SKM-1 (cell line): ENCODE measurements at regions not wholly inside any gene's neighbourhood (a gene's known extent, or its start where the extent isn't known, plus 50 kb on each side); places are given as distances from the start of the nearest gene placed in this dataset.

Source experiments
- DNase-seq: peaks from one replicate; lab custom pipeline; 2025; ENCODE audit not compliant: unreplicated experiment; lab: John Stamatoyannopoulos, UW

DNA sequence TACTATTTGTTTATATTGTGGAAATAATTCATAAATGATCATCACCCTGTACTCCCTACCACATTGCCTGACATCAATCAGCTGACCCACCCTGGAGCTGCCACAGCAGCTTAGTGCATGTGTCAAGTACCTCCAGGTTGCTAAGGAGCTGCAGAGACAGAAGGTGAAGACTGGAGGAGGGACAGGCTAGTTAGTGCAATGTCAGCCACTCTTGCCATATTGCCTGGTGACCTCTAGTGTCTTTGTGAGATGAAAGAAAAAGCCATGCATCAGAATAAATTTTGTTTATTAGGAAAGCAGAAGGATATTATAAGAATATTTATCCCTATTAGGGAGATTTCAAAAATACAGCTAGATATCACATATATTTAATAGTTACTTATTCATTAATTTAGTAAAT, 243.9 kb upstream of the FAT4 start:
- no peak for DNase-seq

DNA sequence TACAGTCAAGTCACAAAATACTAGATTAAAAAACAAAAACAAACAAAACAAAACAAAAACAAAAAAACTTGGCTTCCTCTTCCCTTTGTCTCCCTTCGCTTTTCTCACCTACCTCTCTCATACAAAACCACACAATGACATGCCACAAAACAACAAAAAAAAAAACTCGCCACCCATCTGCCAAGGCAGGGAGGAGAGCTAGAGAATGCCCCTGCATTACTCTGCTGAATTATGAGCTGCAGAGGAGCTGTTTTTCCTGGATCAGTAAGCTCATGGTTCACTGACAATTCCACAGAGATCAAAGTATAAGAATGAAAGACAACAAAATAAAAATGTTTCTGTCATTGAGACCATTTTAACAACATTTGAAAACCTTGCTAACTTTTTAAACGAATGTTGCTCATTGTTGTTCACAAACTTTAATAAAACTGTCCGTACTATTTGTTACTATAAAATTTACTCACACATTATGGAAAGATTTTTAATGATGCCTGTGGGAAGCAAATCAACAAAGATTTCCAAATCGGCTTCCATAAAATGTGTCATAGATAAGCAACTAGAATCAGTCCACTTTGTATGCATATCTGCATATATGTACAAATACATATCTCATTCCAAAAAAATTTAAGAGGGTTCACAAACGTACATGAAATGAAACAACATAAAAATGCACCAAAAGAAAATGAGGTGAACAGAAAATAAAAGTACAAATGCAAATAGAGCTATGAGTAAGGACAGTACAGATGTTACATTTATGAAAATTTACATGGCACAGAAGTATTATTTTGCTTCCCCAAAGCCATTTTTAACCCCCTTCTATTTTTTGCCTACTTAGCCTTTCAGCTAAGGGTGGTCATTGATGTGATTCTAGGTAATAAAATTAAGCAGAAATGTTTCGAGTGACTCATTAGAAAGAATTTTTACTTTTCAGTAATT, 252.4 kb upstream of the FAT4 start:
- DNase-seq = no peak

DNA sequence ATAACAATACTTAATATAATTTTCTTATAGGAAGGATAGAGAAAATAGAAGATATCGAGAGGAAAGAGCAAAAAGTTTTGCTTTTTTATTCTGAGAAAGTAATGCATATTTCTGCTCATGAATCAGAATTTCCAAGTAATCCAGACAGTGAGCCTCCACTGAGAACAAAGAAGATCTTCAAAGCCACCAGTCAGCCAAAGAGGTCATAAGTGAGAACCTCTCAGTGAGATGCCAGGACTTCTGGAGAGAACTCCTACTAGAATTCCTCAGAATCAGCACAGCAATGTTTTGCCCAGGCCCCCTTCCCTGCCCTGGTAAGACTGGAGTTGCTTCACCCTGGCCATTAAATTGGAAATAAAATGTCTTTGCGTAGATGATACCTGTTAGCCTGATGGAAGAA, 254.4 kb upstream of the FAT4 start:
- DNase-seq = no peak

DNA sequence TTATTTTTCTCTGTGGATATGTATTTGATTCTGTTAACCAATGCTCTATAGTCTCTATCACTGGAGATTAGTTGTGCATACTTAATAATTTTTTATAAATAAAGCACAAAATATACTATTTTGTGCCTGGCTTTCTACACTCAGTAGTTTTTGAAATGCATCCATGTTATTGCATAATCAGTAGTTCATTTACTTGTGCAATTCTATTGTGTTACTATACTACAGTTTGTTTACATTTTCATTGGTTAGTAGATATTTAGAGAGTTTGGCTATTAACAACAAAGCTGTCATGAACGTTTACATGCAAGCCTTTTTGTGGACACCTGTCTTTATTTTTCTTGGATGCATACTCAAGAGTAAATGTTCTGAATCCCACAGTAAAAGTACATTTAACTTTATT, 265.0 kb upstream of the FAT4 start:
- DNase-seq = no peak

DNA sequence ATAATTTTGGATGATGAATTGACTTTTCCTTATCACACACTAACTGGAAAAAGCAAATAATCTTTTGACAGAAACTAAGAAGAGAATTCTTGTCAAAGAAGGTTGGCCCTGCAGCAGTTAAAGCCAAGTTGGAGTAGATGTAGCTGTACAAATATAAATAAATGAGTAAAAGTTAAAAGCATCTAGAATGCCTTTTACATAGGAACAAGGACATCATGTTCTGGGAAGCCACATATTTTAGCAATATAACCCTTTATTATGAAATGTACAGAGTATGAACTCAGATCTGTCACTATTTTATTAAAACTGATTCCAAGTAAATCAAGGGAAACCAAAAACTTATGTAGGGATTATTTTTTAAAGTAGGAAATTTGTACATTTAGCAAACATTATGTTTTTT, 269.4 kb upstream of the FAT4 start:
- no peak for DNase-seq

DNA sequence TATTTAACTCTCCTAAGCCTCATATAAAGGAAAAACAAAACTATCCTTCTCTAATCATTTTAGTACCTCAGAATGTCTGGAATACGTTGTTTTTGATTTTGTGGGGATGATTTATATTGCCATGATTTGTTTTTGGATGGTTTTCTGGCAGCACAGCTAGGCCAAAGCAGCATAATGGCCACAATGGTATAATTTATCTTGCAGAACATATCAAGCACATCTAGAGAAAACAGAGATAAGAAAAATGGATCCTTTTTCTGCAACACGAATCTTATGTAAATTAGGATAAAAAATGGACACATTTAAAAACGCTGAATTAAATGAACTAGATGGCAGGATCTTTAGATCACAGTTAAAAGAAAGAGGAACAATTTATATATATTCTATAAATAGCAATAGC, 269.9 kb upstream of the FAT4 start:
- DNase-seq = no peak

DNA sequence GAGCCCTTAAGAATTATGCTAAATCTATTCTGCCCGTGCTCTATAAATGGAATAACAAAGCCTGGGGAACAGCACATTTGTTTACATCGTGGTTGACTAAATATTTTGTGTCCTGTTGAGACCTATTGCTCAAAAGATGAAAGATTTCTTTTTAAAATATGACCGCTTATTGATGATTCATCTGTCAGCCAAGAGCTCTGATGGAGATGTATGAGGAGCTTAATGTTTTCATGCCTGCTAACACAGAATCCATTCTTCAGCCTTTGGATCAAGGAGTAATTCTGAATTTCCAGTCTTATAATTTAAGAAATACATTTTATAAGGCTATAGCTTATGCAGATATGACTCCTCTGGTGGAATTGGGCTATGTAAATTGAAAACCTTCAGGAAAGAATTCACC, 271.3 kb upstream of the FAT4 start:
- DNase-seq = no peak

DNA sequence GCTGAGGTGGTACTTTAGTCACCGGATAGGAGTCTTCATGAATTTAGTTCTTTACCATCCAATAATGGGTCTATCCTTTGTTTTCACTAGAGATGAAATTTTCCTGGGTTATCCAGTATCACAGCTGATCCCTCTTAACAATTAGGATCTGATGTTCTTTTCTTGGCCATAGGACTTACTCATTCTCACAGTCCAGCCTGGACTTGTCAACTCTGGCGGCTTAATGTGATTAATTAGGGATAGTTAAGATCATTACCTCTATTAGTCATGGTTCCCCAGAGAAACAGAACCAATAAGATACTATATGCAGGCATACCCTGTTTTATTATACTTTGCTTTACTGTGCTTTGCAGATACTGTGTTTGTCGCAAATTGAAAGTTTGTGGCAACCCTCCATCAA, 272.7 kb upstream of the FAT4 start:
- no peak for DNase-seq

DNA sequence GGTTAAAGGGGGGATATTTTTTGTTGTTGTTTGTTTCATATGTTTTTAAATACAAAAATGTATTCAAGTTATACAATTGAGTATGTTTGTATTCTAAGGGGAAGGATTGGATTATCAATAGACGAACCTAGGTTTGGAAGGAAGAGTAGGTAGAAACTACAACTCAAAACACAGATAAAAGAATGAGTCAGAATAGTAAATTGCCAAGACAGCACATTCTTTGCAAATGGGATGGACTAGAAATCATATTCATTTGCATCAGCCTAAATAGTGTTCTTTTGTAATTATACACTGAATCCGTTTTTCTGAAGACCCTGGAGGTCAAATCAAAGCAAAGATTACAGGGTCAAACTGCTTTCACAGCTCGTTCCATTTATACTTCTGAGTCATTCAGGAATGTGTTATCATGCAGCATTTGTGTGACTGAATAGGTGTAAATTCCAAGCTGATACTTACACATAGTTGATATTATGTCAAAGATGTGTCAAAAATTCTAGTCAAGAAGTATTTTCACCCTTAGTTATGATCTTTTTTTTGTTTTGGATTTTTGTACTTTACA, 273.3 kb upstream of the FAT4 start:
- no peak for DNase-seq

DNA sequence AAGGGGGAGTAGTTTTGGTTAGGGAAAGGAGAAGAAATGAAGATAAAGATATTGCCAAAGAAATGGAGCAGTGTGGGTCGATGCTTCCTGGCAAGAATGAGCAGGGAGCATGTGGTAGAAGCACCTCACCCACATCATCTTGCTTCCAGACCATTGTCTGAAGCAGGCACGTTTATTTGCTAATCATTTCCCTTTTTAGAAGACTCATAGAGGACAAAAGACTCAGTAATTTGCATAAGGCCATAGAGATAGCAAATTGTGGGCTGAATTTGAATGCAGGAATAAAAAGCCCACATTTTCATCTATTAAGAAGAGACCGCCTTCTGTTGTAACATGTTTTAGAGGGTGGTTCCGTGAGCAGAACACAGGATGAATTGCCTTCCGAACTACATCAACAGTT, 275.2 kb upstream of the FAT4 start:
- no peak for DNase-seq

DNA sequence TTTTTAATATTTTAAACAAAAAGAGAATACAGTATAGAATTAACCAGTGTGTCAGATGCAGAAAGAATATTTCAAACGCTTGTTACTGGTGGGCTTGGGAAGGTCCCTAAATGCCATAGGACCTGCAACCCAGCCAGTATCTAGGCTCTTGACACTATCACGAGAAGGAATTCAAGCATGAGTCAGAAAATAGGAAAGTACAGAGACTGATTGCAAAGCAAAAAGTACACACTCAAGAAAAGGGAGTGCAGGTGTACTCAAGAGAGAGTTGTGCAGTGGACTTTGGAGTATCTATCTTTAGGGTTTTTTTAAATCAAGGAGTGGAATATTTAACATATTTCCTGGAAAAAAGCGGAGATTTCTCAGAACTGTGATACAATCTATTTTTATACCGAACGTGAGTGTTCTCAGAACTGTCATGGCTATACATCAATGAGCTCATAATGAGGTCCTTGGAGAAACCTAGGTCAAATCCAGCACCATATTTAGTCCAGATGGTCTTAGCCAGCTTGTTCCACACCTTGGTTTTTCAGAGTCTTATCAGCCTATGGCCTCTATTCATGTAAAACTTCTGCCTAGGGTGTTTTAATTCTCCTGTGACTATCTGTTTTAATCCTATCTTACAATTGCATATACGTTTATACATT, 291.8 kb upstream of the FAT4 start:
- DNase-seq = no peak

DNA sequence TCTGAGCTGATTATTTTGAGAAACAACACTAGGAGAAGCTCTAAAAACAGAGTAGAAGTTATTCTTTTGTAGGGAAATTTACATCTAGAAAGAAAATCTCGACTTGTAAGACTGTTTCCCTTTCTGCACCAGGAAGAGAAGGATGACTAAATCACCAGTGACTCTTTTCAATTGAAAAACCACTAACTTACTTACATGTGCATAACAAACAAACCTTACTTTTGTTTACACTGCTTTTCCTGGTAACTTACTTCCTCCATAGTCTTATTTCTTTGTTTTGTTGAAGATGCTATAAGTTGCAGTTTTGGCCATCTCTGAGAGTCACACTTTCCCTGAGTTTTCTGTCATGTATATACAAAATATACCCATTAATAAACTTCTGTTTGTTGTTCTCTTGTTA, 293.6 kb upstream of the FAT4 start:
- DNase-seq = no peak

DNA sequence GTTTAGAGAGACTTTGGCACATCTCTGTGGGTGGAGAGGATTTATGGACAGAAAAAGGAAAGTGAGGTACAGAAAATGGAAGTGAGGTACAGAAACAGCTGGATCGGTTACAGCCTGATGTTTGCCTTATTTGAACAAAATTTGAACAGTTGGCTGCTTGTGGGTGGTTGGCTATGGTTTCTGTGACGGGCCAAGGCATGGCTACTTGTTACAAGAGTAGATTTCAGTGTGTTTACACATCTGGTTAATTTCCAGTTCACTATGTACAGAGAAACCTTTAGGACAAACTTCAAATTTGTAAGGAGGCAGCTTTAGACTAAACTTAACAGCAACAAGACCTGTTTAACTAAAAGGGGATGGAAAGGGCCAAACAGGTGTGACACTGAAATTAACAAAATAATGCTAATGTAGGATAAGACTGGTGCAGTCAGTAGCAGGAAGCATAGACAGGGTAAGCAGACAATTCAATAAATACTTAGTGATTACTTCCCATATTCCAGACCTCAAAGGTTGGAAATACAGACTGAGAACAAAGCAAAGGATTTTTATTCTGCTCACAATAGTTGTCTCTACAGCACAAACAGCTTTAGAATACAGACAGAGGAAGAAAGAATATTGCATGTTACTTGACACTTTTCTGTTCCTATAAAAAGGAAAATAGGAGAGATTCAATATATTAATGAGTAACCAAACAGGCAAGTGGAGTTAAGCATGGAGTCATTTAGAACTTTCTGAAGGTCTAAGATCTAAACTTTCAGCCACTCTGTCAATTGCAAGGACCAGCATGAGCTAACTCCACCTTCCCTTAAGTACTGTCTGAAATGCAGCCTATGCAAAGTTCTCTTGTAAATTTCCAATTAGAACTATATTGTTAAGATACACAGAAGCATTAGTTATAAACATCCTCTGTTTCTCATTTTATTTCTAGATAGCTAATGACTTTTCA, 294.4 kb upstream of the FAT4 start:
- no peak for DNase-seq

DNA sequence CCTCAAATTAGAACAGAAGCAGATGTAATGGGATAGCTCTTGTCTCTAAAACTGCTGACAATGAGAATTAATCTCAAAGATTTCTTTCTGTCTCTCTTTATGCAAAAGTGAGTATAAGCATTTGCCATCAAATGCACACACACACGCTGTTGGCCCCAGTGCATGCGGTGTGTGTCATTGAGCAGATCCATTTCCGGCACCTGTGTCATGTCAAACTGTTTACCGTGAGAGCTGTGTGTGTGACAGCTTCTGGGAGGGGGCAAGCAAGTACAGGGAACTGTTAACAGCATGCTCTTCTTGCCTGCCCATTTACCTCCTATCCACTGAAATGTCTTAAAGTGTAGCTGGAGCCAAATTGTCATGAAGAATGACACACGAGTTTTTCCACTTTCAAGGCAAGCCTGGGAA, 297.9 kb upstream of the FAT4 start:
- DNase-seq = no peak

DNA sequence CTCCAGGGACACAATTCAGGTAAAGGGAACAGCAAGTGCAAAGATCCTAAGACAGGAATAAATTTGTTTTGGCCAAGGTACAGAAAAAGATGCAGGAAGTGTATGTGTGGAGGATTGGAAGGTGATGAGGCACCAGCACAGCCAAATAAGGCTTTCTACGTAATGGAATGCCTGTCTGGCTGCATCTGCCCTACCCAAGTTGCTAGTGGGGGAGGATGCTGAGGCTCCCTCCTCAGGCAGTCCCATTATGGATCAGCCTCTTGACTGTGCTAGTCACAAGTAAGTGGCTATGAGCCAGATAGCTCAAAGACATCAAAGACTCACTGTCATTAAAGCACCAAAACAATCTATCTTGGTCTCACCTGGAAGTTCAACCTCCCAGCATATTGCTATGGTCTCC, 300.9 kb upstream of the FAT4 start:
- no peak for DNase-seq

DNA sequence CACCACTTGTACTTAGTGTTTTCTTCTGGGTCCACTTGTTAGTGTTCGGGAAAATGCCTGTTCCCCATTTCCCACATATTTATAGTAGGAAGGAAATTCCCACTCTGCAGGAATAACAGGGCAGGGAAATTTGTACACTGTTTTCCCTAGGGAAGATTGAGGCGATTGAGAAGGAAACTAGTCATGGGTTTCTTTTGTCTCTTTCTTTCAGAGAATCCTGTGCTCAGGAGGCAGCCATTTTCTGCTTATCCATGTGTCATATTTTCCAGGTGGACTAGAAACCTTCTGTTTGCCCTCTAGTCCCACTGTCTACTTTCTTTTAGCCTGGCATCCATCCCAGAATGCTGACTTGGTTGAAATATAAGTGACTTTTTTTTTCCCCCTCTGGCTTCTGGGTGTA, 299.1 kb upstream of the ANKRD50 start:
- no peak for DNase-seq

DNA sequence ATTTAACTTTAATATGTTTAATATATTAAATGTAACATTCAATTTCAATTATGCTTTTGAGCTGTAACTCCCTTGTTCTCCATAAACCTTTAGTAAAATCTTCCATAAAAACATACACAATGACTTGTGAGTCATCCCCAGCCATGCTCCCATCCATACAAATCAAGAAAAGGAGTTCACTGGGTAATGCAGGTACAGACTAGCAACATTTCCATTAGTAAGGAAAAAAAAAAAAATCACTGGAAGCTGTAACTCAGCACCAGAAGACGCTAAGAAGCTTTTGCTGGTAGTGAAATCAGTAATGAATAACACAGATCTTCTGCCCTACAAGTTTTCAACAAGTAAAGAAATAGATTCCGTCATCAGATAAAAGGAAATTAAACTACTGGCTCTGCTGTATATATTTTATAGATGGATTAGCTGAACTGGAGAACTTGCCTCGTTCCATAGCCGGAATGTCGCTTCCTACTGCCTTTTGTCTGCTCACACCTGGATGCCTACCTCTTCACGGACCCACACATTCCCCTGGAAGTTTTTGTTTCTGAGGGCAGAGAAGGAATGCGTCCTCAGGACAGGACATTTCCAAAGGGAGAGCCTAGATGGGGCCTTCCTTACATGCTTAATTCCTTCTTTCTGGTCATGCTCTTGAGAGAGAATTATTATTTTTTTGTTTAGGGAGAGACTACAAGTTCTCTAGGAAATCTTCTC, 298.4 kb upstream of the ANKRD50 start:
- no peak for DNase-seq

DNA sequence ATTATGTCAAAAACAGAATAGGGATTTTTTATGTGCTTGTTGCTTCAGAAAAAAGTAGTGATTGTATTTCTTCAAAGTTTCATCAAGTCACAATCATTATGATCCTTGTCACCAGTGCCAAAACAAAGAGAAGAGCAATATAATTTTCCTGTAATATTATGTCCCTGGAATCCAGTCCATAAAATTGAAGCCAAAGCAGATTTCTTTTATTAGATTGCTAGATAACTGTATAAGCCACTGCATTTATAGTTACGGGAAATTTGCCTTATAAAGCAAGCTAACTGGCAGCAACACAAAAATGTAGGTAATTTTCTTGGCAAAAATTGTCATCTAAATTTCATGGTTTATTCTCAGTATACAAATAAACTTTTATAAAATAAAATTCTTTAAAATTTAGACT, 296.1 kb upstream of the ANKRD50 start:
- no peak for DNase-seq

DNA sequence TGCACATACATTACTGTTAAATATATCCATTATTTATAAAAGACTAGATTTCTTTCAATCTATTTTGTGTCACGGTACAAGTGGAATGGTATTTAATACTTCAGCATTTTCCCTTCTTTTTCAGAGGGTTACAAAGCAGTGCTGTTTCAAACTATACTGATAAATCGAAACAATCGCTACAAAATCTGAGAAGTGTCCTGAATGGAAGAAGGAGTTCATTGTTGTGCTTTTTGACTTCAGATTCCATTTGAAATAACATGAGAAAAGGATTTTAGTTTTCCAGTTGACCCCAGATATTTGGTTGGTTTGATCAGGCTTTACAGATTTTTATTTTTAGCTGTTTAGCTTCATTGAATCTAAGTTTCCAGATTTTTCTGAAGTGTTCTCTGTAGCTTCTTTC, 292.1 kb upstream of the ANKRD50 start:
- DNase-seq = no peak

DNA sequence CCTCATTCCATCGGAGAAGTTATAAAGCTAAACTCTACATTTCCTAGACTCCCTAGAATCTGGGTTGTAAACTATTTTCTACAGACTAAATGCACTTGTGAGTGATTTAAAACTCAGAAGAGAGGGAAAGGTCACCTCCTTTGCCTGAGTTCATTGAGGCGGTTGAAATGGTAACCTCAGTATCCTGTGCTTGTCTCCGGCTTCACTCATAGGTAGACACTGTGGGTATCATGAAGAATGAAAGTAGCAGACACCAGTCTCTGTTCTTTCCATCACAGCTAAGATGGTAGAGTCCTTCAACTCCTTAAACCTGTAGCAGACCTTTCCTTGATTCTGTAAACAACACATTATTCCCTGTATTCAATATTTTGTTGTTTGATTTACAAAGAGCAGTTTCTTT, 291.3 kb upstream of the ANKRD50 start:
- no peak for DNase-seq

DNA sequence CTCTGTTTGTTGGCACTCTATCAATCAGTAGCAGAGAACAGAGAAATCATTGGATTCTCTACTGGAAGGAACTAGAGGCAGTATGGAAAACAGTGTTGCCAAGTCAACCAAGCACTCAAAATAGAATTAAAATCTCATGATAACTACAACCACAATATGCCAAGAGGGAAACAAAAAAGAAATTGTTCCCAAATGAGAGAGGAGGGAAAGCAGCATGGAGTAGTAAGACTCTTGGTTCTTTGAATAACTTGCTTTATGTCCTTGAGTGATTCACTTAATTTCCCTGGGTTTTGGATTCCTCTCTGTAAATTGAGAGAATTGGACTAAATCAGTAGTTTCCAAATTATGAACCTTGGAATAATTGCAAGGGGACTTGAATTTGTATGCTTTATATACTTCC, 285.5 kb upstream of the ANKRD50 start:
- no peak for DNase-seq
